Transverse colon (tissue), 4 donors: ENCODE measurements at regions not wholly inside any gene's neighbourhood (a gene's known extent, or its start where the extent isn't known, plus 50 kb on each side); places are given as distances from the start of the nearest gene placed in this dataset.

ENCODE experiments used
- EP300 ChIP-seq: sonication (generic); formaldehyde crosslinking; IDR thresholded peaks from one replicate; pipeline ENCODE4 v1.6.1; 2017; ENCODE audit warnings: antibody characterized with exemption, low read depth
- POLR2A ChIP-seq: fragments of 450-650 bp; IDR thresholded peaks from one replicate; pipeline ENCODE4 v1.6.1; 2016; ENCODE audit warnings: antibody characterized with exemption, mild to moderate bottlenecking, moderate library complexity
- POLR2AphosphoS5 ChIP-seq, 3 donors: sonication (generic); formaldehyde crosslinking; IDR thresholded peaks; one replicate each; pipeline ENCODE4 v1.6.1; 2016; ENCODE audit warnings: antibody characterized with exemption in 3 of 3
- TF ChIP-seq, protein P1 (sequence below), 5 experiments: fragments of 200-600 bp in 3 of 5; fragments of 450-650 bp in 2 of 5; sonication (generic) in 3 of 5; IDR thresholded peaks; 1 replicate in 2 of 5; 2 replicates in 3 of 5; pipeline ENCODE4 v1.5.1; 2016 to 2017; ENCODE audit warnings: antibody characterized with exemption in 5 of 5, inconsistent platforms in 3 of 5, mild to moderate bottlenecking in 2 of 5, moderate library complexity in 1 of 5

DNA sequence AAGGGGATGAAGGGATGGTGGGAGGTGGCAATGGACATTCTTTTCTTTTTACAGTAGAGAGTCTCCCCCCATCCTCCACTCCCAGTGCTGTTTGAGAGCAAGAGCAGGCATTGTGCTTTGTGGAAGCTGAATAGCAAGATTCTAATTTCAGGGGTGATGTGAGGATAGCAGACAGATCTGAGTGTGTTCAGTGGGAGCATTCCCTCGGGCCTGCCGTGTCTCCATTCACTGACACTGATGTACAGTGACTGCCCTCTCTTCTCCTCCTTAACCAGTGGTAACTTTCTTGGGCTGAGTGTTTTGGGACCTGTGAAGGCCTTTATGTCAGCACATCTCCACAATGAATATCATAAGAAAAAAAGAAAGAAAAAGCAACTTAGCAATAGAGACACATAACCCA, 396.6 kb upstream of the RPS6KA3 start:
- TF ChIP-seq, protein P1, sequence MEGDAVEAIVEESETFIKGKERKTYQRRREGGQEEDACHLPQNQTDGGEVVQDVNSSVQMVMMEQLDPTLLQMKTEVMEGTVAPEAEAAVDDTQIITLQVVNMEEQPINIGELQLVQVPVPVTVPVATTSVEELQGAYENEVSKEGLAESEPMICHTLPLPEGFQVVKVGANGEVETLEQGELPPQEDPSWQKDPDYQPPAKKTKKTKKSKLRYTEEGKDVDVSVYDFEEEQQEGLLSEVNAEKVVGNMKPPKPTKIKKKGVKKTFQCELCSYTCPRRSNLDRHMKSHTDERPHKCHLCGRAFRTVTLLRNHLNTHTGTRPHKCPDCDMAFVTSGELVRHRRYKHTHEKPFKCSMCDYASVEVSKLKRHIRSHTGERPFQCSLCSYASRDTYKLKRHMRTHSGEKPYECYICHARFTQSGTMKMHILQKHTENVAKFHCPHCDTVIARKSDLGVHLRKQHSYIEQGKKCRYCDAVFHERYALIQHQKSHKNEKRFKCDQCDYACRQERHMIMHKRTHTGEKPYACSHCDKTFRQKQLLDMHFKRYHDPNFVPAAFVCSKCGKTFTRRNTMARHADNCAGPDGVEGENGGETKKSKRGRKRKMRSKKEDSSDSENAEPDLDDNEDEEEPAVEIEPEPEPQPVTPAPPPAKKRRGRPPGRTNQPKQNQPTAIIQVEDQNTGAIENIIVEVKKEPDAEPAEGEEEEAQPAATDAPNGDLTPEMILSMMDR (IDR thresholded peaks at IDR 0.05) = no peak
- TF ChIP-seq POLR2A (no peak), EP300 (no peak), POLR2AphosphoS5 (IDR thresholded peaks at IDR 0.05) (no peak)
